DND-41 (cell line): ENCODE measurements at regions not wholly inside any gene's neighbourhood (a gene's known extent, or its start where the extent isn't known, plus 50 kb on each side); places are given as distances from the start of the nearest gene placed in this dataset.

Experiments used
- EZH2 ChIP-seq: IDR thresholded peaks from 3 replicates; pipeline ENCODE4 v1.6.1; 2012; ENCODE audit warnings: borderline replicate concordance, low read depth, mild to moderate bottlenecking, moderate library complexity, low read length, inconsistent platforms; ENCODE audit not compliant: severe bottlenecking
- TF ChIP-seq, protein P1 (sequence below): IDR thresholded peaks from 2 replicates; pipeline ENCODE4 v1.5.1; 2012; ENCODE audit warnings: borderline replicate concordance, low read length, moderate library complexity, mild to moderate bottlenecking; ENCODE audit not compliant: poor library complexity, severe bottlenecking; ENCODE audit errors: extremely low read depth

DNA sequence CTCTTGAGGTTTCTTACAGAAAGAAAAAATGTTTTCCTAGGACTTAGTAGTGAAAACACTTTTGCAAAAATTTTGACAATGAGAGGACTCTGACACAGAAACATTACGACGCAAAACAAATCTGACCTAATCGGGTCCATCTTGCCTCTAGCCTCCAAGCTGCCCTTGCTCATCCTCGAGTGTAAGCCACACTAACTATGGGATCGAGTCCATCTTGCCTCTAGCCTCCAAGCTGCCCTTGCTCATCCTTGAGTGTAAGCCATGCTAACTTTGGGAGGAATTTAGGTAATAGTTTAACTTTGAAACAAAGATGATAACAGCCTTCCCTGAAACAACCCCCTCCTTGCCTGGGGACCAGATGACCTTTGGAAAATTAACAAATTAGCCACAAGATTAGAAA, 100.3 kb upstream of the FRG1 start:
- TF ChIP-seq, protein P1, sequence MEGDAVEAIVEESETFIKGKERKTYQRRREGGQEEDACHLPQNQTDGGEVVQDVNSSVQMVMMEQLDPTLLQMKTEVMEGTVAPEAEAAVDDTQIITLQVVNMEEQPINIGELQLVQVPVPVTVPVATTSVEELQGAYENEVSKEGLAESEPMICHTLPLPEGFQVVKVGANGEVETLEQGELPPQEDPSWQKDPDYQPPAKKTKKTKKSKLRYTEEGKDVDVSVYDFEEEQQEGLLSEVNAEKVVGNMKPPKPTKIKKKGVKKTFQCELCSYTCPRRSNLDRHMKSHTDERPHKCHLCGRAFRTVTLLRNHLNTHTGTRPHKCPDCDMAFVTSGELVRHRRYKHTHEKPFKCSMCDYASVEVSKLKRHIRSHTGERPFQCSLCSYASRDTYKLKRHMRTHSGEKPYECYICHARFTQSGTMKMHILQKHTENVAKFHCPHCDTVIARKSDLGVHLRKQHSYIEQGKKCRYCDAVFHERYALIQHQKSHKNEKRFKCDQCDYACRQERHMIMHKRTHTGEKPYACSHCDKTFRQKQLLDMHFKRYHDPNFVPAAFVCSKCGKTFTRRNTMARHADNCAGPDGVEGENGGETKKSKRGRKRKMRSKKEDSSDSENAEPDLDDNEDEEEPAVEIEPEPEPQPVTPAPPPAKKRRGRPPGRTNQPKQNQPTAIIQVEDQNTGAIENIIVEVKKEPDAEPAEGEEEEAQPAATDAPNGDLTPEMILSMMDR: no peak
- TF ChIP-seq EZH2: no peak
